ENCODE measurements at regions not wholly inside any gene's neighbourhood (a gene's known extent, or its start where the extent isn't known, plus 50 kb on each side); places are given as distances from the start of the nearest gene placed in this dataset.

DNA sequence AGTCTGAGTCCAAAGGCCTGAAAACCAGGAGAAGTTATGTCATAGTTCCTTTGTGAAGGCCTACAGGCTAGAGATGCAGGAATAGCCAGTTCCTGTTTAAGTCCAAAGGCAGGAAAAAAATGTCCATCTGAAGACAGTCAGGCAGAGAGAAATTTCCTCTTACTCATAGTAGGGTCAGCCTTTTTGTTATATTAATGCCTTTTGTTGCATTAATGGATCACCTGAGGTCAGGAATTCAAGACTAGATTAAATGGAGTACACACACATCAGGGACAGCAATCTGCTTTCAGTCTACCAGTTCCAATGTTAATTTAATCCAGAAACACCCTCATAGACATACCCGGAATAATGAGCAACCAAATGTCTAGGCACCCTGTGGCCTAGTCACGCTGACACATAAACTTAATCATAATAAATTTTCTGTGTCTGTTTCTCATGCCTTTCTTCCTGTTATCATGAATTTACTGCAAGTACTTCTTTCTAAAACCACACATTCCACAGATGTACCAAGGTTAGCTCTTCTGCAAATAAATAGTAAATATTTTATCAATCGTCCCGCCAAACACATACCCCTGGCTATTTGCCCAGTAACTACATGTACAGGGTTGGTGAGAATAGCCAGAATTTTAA, 703.9 kb downstream of the EFNA5 start:
- no peak for DNase-seq

DNA sequence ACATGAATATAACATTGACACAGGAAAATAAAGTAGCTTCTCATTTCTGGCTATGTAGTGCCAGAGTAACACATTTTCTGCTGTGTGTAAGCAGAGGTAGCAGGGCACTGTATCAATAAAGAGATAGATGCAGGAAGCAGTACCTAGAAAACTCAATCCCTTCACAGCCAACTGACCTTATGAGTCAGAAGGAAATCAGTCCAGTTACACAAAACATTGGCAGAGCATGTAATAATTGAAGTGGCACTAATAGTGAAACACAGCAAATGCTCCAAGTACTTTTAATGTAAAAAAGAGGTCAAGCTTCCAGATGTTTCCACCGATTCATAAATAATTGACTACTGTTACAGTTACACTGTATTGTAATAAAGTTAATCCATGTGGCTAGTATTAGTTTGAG, 706.6 kb downstream of the EFNA5 start:
- no peak for DNase-seq

DNA sequence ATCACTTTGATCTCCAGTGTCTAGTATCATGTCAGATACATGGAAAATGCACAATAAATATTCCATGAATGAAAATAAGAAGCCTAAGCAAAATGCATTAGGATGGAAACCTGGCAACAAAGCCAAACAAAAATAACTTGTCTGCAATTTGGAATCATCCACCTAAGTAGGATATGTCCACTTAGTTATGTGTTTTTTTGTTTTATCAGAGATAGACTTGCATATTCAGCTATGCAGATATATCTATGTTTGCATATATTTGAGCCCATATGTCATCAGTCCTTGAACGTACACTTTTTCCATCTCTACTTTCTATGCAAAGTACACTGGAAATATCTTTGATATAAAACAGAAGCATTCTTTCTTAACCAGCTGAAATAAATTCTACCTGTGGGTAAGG, 707.1 kb downstream of the EFNA5 start:
- no peak for DNase-seq

DNA sequence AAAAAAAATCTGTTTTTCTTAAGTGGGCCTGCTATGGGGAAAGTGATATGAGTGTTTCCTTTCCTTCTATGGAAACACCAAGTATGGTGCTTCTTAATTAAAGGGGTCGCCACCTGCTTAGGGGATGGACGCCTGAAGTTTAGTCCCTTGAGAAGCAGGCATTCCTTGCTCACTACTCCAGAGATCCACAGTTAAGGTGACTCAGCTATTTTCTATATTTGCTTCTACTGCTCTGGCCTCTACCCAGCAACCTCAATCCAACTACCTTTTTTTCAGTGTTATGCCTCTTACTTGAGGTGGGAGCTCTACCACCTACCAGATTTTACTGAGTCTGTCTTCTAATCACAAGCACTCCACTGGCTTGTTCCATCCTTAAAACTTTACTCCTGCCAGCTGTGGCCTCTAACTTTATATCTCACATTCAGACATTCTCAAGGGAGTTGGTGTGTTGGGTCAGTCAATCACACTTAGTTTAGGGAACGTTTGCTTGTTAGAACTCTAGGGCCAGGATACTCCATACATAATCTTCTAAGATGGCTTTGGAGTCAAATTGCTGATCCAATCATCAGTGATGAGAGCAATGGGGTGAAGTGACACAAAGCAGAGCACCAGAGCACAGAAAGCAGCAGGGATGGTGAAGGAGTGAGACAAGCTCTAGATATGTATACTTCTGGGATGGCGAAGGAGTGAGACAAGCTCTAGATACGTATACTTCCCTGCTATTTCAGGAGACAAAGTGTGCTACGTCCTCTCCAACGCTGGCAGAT, 708.1 kb downstream of the EFNA5 start:
- DNase-seq, result no peak

DNA sequence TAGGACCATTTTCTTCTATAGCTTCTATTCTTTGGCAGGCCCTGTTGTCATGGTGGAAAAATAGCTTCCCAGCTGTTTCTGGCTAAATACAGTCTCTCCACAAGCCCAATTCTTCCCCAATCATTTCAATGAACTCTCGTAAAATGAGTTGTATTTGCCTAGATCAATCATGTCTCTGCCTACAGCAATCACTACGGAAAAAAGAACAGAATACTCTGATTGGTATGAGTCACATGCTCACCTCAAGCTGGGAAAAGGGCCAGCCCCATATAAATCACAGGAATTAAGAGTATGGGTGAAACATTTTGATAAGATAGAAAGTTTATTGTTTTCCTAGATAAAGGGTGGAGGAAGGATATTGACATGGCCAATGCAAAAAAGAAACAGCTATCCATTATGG, 711.4 kb downstream of the EFNA5 start:
- DNase-seq, result no peak

DNA sequence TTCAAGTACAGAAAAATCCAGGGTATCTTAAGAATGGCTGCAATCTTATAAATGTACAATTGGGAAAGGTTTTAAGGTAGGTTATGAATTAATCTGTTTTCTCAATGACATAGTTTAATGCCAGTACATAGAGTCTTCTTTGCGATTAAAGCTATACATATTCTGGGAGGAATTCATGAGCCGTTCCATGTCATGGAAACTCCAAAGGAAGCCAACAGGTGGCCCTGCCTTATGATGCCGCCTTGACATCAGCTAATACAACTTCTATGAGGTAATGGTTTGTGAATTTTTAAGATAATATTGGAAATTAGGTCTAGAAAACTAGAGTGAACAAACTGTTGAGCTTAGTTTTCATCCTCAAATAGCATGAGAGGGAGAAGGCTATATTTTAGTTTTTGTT, 713.4 kb downstream of the EFNA5 start:
- DNase-seq, result no peak

DNA sequence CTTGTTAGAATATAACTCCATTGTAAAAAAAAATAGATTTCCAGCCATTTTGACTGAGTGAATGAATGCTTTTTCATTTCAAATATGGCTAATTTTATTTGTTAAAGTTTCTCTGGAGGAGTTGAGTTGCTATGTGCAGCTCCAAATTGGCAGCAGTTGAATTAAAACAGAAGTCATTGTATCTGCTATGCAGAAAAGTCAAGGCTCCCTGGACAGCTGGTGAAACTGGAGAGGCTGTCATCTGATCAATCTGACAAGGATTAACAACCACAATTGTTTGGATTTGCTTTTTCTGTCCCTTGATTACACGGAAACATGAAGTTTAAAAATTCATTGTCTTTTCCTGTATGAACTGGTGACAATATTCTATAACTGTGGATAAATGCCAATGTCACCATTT, 713.9 kb downstream of the EFNA5 start:
- DNase-seq, result peak; percentile 4

DNA sequence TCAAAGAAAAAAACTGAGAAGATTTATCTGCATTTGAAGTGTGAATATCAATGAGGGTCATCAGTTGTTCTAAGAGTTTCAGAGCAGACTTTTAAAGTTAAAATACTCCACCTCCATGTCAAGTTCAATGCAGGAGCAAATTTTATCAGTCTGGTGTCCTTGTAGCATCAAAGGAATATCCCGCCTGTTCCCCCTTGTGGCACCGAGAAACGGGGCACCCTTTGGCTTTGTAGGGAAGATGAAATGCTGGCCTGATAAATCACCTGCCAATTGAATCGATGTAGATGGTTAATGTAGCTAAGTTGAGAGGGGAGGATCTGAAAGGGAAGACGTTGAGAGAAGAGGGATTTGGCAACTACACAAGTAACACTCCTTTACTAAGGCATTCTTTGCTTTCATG, 714.5 kb downstream of the EFNA5 start:
- no peak for DNase-seq

DNA sequence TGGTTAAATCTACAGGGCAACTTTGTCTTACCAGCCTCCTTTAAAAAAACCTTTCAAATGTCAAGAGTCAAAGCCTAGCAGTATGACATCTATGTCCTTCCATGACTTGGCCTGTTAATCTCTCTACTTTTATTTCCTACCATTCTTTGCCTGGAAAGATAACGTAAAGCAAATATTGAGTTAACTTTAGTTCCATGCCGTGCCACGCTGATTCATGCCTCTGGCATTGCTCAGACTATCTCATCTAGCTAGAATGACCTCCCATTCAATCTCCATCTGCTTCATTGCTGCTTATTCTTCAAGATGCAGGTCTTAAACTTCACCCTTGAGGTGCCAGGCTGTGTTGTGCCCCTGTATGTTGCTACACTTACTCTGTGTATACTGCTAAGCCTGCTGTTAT, 729.8 kb downstream of the EFNA5 start:
- DNase-seq, result no peak

DNA sequence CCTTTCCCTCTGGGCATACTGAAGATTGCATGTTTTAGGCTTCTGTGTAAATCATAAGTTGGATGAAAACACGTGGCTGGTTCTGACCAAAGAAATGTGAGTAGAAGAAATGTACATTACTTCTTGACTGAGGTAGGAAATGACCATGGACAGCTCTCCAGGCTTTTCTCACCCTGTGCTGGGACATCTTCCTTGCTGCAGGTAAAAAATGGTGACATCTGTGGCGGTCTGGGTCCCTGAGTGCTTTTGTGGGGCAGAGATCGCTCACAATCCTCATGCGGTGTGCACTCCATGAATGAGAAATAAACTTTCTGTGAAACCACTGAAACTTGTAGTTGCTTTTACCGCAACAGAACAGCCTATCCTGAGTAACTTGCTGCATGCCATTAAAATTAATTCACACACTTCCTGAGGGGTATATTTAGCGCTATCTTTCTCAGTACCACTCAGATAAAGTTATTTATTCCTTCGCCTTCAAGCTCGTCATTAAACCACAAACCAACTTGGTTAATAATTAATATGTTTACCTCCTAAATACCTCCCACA, 730.4 kb downstream of the EFNA5 start:
- no peak for DNase-seq

DNA sequence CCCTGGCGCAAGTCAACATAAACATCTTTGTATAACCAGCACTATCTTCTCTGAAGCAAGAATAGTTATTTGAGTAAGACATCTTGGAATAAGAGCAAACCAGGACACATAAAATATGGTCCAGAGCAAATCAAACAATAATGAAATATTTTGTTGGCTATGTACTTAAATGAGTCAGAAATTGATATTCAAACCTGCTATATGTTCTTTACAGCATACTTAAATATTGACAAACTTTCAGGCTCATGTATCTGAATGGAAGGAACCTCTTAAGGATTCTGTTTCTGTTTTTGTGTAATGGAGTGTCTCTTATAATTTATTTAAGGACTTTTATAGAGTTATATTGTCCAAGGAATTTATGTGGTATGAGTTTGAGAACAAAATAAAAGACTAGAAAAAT, 747.3 kb downstream of the EFNA5 start:
- no peak for DNase-seq

DNA sequence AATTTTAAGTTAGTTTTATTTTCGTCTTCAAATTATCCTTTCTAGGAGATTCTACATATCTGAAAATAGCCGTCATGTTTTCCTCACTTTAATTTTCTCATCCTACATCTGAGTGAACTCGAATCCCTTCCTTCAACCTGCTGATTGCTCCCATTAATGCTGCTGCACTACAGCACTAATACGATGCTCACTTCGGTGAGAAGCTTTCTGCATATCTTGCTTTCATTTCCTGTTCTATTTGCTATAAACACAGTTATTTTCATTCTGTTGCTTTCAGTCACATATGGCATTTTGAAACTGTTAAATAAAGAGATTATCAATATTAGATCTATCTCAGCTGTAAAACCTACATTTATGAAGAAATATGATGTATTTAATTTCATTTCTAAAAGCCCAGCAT, 749.2 kb downstream of the EFNA5 start:
- no peak for DNase-seq

DNA sequence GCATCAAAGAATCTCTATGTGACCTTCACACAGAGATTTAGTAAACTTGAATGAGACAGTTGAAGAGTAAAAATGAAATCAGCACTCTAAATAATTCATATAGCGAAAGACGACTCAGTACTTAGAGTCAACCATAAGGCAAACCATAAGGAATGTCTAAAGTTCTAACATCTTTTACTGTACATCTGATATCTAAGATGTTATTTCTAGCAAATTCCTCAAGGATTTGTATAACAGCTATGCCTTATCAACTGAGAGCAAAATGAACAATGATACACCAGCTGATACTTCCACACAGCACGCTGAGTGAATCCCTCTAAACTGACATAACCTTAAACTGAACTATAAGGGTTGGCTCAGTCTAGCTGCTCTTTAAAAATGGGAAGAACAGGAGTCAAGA, 760.3 kb downstream of the EFNA5 start:
- no peak for DNase-seq

DNA sequence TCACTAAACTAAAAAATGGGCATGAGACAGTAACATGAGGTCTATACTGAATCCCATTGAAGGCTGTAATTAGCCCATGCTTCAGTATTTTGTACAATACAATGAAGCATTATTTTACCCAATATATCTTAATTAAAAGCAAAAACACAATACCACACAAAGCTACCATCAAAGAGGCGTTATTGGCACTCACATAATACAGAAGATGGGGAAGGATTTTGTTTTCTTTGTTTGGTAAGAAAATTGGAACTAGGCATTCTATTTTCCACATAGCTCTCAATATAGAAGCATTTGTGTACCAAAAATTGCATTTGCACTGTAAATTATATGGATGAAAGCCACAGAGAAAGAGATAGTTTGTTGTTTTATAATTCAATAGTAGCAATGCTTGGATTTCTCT, 761.0 kb downstream of the EFNA5 start:
- DNase-seq, result no peak

DNA sequence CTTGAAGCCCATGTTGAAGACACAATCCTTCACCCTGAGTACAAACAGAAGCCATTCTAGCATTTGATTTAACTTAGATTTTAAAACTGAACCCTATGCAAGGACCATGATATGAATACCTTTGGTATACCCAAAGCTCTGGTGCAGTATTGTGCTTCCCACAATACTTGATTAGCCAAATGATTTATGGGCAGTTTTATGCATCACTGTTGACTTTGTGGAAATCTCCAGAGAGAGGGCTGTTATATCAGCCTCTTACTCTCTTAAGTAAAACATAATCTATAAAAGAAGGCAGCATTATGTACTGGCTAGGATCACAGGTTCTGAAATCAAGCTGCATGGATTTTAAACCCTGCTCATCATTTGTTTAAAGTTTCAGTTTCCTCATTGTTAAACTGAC, 762.8 kb downstream of the EFNA5 start:
- DNase-seq, result no peak

DNA sequence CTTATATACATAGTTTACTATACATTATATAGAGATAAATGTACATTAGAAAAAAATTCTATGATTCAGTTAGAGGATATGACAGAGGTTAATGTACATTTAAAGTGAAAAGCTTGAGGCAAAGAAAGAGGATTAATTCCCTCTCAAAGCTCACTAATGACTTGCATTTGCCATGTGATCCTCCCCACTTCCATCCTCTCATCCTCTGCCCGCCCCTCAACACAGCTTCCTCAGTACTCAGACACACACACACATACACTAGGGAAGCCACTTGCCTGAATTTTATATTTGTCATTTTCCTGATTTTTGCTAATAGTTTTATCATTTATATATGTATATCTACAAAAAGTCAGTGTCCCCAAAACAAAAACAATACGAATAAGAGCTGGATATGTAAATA, 764.5 kb downstream of the EFNA5 start:
- no peak for DNase-seq

DNA sequence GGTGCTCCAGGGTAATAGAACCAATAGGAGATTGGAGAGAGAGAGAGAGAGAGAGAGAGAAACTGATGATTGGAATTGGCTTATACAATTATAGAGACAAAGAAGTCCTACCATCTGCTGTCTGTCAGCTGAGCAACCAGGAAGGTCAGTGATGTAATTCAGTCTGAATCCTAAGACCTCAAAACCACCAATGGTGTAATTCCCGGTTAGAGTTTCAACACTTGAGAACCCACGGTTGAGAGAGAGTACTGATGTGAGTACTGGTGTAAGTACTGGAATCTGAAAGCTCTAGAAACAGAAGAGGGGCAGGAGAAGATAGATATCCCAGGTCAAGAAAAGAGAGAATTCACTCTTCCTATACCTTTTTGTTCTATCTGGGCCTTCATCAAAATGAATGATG, 775.8 kb downstream of the EFNA5 start:
- no peak for DNase-seq

DNA sequence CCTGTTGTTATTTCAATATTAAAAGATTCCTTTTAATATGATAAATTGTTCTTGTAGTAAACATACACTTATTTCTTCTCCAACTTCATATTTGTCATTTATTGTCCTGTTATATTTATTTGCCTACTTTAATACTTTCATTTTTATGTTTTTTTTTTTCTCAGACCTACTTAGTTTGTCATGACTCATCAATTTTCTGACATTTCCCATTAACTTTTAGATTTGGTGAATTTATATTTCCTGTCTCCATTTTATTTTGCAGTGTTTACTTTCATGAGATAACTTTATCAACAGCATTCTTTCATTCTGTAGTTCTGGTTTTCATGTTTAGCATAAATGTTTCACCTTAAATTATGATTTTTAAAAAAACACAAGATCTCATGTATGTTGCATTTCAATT, 788.7 kb downstream of the EFNA5 start:
- no peak for DNase-seq

DNA sequence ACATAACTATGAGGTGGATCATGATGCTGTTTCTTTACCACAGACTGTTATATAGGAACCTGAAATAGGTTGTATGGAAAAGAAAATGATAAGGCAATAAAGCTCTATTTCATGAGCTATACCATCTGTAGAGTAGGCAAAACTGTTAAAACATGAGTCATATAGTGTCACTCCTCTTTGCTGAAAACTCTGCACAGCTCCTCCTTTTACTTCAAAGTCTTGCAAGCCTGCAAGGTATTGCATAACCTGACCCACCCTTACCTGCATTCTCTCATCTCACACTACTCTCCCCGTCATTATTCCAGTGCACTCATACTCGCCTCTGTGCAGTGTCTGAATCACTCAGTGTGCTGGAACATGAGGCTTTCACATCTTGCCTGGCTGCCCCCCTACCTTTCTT, 790.1 kb downstream of the EFNA5 start:
- DNase-seq, result no peak

DNA sequence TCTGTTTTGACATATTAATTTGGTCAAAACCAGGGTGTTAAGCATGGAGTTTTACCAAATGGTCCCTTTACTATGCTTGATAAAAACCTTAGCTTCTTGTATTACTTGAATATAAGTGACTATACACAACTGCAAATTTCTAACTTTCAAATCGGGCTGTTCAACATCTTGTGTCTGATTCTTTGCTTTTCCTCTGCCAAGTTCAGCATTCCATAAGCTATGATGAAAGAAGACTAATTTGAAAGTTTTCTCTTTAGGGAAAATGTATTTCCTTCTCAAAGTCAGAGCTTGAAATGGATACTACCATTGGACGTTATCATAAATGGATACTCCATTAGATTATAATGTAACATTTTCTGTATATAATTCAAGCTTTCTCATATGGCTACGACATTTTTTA, 792.9 kb downstream of the EFNA5 start:
- no peak for DNase-seq

DNA sequence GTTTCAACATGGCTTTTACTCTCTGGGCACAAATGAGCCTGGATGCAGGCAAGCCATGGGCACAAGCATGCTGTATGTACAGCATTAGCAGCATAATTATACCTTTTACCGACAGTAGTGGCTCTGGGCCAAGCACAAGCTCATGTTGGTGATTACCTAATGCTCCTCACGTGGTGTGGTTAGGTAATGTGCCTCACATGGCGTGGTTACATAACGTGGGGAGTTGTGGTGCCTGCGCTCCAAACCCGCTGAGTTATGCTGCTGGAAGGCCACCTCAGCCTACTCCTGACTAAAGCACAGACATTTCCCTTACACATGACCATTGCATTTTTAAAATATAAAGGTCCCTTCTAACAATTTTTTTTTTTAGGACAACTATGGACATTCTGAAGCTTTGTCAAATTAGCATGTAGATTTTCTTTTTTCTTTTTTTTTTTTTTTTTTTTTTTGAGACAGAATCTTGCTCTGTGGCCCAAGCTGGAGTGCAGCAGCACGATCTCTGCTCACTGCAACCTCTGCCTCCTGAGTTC, 794.0 kb downstream of the EFNA5 start:
- no peak for DNase-seq

DNA sequence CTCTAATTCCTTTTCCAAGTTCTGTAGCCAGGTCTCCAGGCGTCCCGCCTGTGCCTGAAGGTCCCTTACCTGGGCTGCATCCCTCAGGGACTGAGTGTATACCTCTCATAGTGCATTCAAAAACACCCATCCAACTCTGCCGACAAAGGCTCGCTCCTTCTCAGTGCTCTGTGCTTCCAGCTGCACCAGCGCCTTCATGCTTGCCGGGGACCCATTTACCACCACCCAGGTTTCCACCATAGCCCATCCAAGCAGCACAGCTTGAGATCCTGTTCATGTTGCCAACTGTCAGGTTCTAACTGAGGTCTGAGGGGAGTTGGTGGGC, 794.5 kb downstream of the EFNA5 start:
- DNase-seq, result no peak

DNA sequence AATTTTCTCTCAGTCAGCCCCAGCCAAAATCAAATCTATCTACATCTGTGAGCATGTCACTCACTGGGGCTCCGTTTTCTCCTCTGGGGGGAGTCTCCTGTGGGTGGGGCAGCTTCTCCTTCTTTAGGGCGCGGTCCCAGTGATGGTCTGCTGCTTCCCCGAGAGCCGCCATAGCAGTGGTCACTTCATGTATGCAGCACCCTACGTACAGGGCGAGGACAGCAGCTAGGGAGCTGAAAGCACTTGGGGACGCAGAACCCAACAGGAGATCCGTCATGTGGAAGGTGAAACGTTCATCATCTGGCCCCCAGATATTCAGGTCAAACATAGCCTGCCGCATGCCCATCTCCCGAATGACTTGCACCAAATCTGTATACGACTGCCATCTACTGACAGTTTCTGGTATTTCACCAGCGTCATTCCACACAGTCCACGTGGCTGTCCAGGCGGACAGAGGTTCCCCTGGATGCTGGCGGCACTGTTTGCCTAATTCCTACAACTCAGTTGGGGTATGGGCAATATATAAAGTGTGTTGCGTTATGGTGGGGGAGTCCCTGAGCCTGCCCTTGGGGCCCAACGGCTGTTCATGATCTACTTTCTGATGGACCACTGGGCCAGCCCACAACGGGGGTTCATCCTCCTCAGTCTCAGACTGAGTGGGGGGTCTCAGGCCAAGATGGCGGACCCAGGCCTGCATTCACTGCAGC, 795.0 kb downstream of the EFNA5 start:
- no peak for DNase-seq

DNA sequence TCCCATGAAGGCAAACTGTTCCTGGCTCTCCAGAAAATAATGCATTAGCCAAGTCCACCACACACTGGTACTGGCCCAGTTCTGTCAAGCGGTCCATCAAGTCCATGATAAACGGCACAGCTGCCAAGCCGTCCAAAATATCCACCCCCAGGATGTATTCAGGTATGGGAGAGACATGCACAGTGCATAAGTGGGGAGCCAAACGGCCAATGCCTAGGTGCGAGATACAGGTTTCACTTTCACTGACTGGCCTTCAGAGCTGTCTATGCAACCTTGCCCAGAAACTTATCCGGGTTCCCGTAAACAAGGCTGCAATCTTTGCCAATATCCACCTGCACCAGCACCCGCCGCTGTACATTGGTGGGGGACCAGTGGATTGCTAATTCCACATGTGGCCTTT, 795.8 kb downstream of the EFNA5 start:
- DNase-seq, result no peak
